Vagina (tissue), 2 donors: ENCODE measurements at regions not wholly inside any gene's neighbourhood (a gene's known extent, or its start where the extent isn't known, plus 50 kb on each side); places are given as distances from the start of the nearest gene placed in this dataset.

Experiments used
- CTCF ChIP-seq, 3 experiments: fragments of 450-650 bp in 2 of 3; fragments of 200-600 bp in 1 of 3; sonication (generic) in 1 of 3; IDR thresholded peaks; one replicate each; pipeline ENCODE4 v1.5.1; 2017 to 2019; ENCODE audit warnings: antibody characterized with exemption in 3 of 3, mild to moderate bottlenecking in 2 of 3, moderate library complexity in 2 of 3
- POLR2A ChIP-seq, 2 donors: fragments of 450-650 bp; IDR thresholded peaks; one replicate each; pipeline ENCODE4 v1.6.1; 2017; ENCODE audit warnings: antibody characterized with exemption in 2 of 2, mild to moderate bottlenecking in 2 of 2, moderate library complexity in 2 of 2
- POLR2AphosphoS5 ChIP-seq, 2 donors: sonication (generic); formaldehyde crosslinking; IDR thresholded peaks; one replicate each; pipeline ENCODE4 v1.9.0; 2017; ENCODE audit warnings: antibody characterized with exemption in 2 of 2, mild to moderate bottlenecking in 2 of 2, low read depth in 1 of 2; ENCODE audit not compliant: insufficient read depth in 1 of 2

GRCh38 chr5:34603378-34603777 lies 52.8 kb upstream of the RAI14 start:
- TF ChIP-seq POLR2A (IDR thresholded peaks at IDR 0.05) (no peak), CTCF (IDR thresholded peaks at IDR 0.05) (no peak), POLR2AphosphoS5 (IDR thresholded peaks at IDR 0.05; ENCODE audit: insufficient read depth in 1 of 2, low read depth in 1 of 2) (no peak)
